ENCODE measurements at regions not wholly inside any gene's neighbourhood (a gene's known extent, or its start where the extent isn't known, plus 50 kb on each side); places are given as distances from the start of the nearest gene placed in this dataset.
"Not testable (repeated sequence)": the region's sequence is repeated elsewhere in the genome, so short reads cannot be mapped to it uniquely, and the experiment has no call there.

- TF ChIP-seq CTCF, POLR2A (IDR thresholded peaks at IDR 0.05): not testable (repeated sequence)
Observed at GRCh38 chr7:35962607-35963006, 161.8 kb downstream of the SEPTIN7 start.

Measured in Peyer's patch (tissue), 4 donors.